ENCODE measurements at regions not wholly inside any gene's neighbourhood (a gene's known extent, or its start where the extent isn't known, plus 50 kb on each side); places are given as distances from the start of the nearest gene placed in this dataset.

DNA sequence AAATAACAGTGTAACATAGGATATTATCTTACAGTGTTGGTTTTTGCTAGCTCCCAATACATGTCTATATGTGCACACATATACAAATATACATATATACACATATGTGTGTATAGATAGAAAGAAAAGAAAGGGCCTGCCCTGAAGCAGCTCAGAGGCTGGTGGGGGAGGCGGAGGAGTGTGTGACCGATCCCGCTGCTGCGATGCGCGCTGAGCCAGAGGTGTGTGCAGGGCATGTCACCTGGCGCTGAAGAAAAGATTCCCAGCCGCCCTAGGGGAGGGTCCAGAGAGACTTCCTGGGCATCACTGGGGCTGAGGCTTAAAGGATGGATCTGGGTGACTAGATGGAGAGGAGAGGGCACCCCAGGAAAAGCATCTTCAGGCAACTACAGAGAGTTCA, 110.2 kb downstream of the FAM50B start:
- TF ChIP-seq, protein P1, sequence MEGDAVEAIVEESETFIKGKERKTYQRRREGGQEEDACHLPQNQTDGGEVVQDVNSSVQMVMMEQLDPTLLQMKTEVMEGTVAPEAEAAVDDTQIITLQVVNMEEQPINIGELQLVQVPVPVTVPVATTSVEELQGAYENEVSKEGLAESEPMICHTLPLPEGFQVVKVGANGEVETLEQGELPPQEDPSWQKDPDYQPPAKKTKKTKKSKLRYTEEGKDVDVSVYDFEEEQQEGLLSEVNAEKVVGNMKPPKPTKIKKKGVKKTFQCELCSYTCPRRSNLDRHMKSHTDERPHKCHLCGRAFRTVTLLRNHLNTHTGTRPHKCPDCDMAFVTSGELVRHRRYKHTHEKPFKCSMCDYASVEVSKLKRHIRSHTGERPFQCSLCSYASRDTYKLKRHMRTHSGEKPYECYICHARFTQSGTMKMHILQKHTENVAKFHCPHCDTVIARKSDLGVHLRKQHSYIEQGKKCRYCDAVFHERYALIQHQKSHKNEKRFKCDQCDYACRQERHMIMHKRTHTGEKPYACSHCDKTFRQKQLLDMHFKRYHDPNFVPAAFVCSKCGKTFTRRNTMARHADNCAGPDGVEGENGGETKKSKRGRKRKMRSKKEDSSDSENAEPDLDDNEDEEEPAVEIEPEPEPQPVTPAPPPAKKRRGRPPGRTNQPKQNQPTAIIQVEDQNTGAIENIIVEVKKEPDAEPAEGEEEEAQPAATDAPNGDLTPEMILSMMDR (IDR thresholded peaks at IDR 0.05) = no peak
- no peak for TF ChIP-seq POLR2A (IDR thresholded peaks at IDR 0.05)
